IMR-90 (cell line): ENCODE measurements at regions not wholly inside any gene's neighbourhood (a gene's known extent, or its start where the extent isn't known, plus 50 kb on each side); places are given as distances from the start of the nearest gene placed in this dataset.

Source experiments
- ATAC-seq: fragments of 200-7000 bp; cut with Tn5 transposase; 2 replicates; pipeline ENCODE4 v1.9.1; 2020; ENCODE audit warnings: low read depth, mild to moderate bottlenecking, moderate library complexity
- BruUV-seq: library from RNA; stranded (reverse); fragments of 400-500 nt; replicated peaks from 2 replicates; lab custom pipeline; 2021; lab: Mats Ljungman, UMichigan
- CTCF ChIA-PET: fragments of 300-600 bp; formaldehyde crosslinking; extraction: SDS; loops from one replicate; lab custom pipeline; 2021; ENCODE audit warnings: antibody characterized with exemption; lab: Yijun Ruan, JAX
- POLR2A ChIA-PET: fragments of 300-600 bp; sonication (Branson Sonifier 250); formaldehyde crosslinking; loops from one replicate; lab custom pipeline; 2022; ENCODE audit warnings: antibody characterized with exemption; ENCODE audit not compliant: unreplicated experiment; lab: Charles Lee
- DNase-seq: peaks from one replicate; pipeline ENCODE4 v3.0.0; 2013
- H2AFZ ChIP-seq: replicated peaks from 2 replicates; pipeline ENCODE3; 2013; ENCODE audit warnings: low read length, mild to moderate bottlenecking; ENCODE audit not compliant: poor library complexity
- H2AK5ac ChIP-seq: 2 replicates; pipeline ENCODE4 v1.6.1; 2013; ENCODE audit warnings: low read depth, low read length, inconsistent platforms
- H2AK9ac ChIP-seq: replicated peaks from 2 replicates; pipeline ENCODE3; 2013; ENCODE audit warnings: mild to moderate bottlenecking, low read depth, low read length, moderate library complexity; ENCODE audit not compliant: poor library complexity
- H2BK120ac ChIP-seq: 2 replicates; pipeline ENCODE4 v1.6.1; 2013; ENCODE audit warnings: low read depth, low read length, inconsistent platforms
- H2BK15ac ChIP-seq: 3 replicates; pipeline ENCODE4 v1.6.1; 2013; ENCODE audit warnings: low read depth, low read length, inconsistent platforms
- H2BK20ac ChIP-seq: 2 replicates; pipeline ENCODE4 v1.6.1; 2013; ENCODE audit warnings: low read depth, mild to moderate bottlenecking, inconsistent platforms, low read length, moderate library complexity
- H2BK5ac ChIP-seq: 2 replicates; pipeline ENCODE4 v1.6.1; 2013; ENCODE audit warnings: mild to moderate bottlenecking, low read depth, low read length, inconsistent platforms; ENCODE audit not compliant: poor library complexity, severe bottlenecking
- H3K14ac ChIP-seq: replicated peaks from 2 replicates; pipeline ENCODE4 v1.6.1; 2013; ENCODE audit warnings: low read depth, low read length, inconsistent platforms
- H3K18ac ChIP-seq: 2 replicates; pipeline ENCODE4 v1.6.1; 2013; ENCODE audit warnings: low read depth, low read length, control low read depth
- H3K23ac ChIP-seq: 2 replicates; pipeline ENCODE4 v1.6.1; 2013; ENCODE audit warnings: low read depth, low read length, inconsistent platforms
- H3K27ac ChIP-seq: 2 replicates; pipeline ENCODE4 v1.5.1; 2013; ENCODE audit warnings: mild to moderate bottlenecking, control low read depth, low read length; ENCODE audit not compliant: insufficient read depth
- H3K27me3 ChIP-seq: 2 replicates; pipeline ENCODE4 v1.6.1; 2013; ENCODE audit warnings: low read length; ENCODE audit not compliant: control insufficient read depth, insufficient read depth
- H3K36me3 ChIP-seq: 2 replicates; pipeline ENCODE4 v1.6.1; 2013; ENCODE audit warnings: low read length, mixed read lengths; ENCODE audit not compliant: control insufficient read depth, insufficient read depth
- H3K4ac ChIP-seq: 2 replicates; pipeline ENCODE4 v1.6.1; 2013; ENCODE audit warnings: low read depth, low read length, inconsistent platforms
- H3K4me1 ChIP-seq: 2 replicates; pipeline ENCODE4 v1.6.1; 2013; ENCODE audit warnings: low read length, mixed read lengths; ENCODE audit not compliant: control insufficient read depth, insufficient read depth
- H3K4me2 ChIP-seq: 2 replicates; pipeline ENCODE4 v1.6.1; 2013; ENCODE audit warnings: low read depth, mild to moderate bottlenecking, control low read depth, low read length, moderate library complexity
- H3K4me3 ChIP-seq: 2 replicates; pipeline ENCODE4 v1.5.1; 2013; ENCODE audit warnings: low read depth, mild to moderate bottlenecking, control low read depth, low read length, moderate library complexity; ENCODE audit not compliant: insufficient read depth
- H3K56ac ChIP-seq: 2 replicates; pipeline ENCODE4 v1.6.1; 2013; ENCODE audit warnings: low read length, inconsistent platforms; ENCODE audit not compliant: insufficient read depth; ENCODE audit errors: extremely low read depth
- H3K79me1 ChIP-seq, 2 experiments: 2 replicates each; pipeline ENCODE4 v1.6.1; 2013; ENCODE audit warnings: low read length in 2 of 2, inconsistent platforms in 1 of 2, low read depth in 1 of 2
- H3K9ac ChIP-seq: 2 replicates; pipeline ENCODE4 v1.6.1; 2013; ENCODE audit warnings: low read depth, low read length, control low read depth
- H3K9me1 ChIP-seq: 2 replicates; pipeline ENCODE4 v1.6.1; 2013; ENCODE audit warnings: low read length, inconsistent platforms; ENCODE audit not compliant: insufficient read depth
- H3K9me3 ChIP-seq: 2 replicates; pipeline ENCODE4 v1.6.1; 2013; ENCODE audit warnings: low read length; ENCODE audit not compliant: control insufficient read depth, insufficient read depth
- H4K20me1 ChIP-seq: 2 replicates; pipeline ENCODE4 v1.6.1; 2013; ENCODE audit warnings: low read length, inconsistent platforms; ENCODE audit not compliant: insufficient read depth
- H4K5ac ChIP-seq: 2 replicates; pipeline ENCODE4 v1.6.1; 2013; ENCODE audit warnings: mild to moderate bottlenecking, low read depth, low read length, control low read depth
- H4K8ac ChIP-seq, 2 experiments: 2 replicates each; pipeline ENCODE4 v1.6.1; 2013; ENCODE audit warnings: low read depth in 2 of 2, low read length in 2 of 2, control low read depth in 1 of 2, inconsistent platforms in 1 of 2
- H4K91ac ChIP-seq: 2 replicates; pipeline ENCODE4 v1.6.1; 2013; ENCODE audit warnings: low read depth, low read length, inconsistent platforms; ENCODE audit not compliant: insufficient read depth
- NFE2L2 ChIP-seq: fragments of 150-350 bp; IDR thresholded peaks from 2 replicates; pipeline ENCODE4 v1.6.1; 2016; ENCODE audit warnings: low read depth, mild to moderate bottlenecking, low read length
- dilution Hi-C: fragments of 300-500 bp; cut with HindIII; formaldehyde crosslinking; loops from one replicate; pipeline ENCODE4 v1.14.3; 2018; ENCODE audit warnings: low sequenced_read_pairs; ENCODE audit not compliant: unreplicated experiment
- in situ Hi-C: fragments of 300-500 bp; cut with MboI; formaldehyde crosslinking; loops from 3 replicates; pipeline ENCODE4 v1.14.3; 2019; ENCODE audit warnings: low sequenced_read_pairs, inconsistent platforms, mixed read lengths
- intact Hi-C: fragments of 100-400 bp; cut with micrococcal nuclease; formaldehyde crosslinking; loops from 2 replicates; pipeline ENCODE4 v1.10.0; 2022

DNA sequence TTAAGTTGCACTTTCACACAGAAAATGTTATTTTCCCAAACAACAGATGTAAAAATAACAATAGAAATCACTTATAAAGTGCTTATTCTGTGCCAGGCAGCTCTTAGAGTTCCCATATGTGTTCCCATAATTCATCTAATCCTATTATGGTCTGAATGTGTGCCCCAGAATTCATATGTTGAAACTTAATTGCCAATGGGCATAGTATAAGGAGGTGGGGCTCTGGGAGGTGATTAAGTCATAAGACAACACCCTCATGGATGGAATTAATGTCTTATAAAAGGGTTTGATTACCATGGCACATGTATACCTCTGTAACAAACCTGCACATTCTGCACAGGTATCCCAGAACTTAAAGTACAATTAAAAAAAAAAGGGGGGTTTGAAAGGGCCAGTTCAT, 92.7 kb downstream of the FZD1 start:
- H2BK120ac ChIP-seq = no peak overlapping the region
- H3K4me3 ChIP-seq = no peak overlapping the region
- no peak overlapping the region for H2BK15ac ChIP-seq
- no peaks in the 10 kb centered on the region for H3K79me1 ChIP-seq
- no peak overlapping the region for H3K18ac ChIP-seq
- H2AK9ac ChIP-seq = no peak overlapping the region
- H4K20me1 ChIP-seq = no peaks in the 10 kb centered on the region
- DNase-seq (no peak), ATAC-seq (no peak)
- CTCF ChIA-PET = no interaction called here
- H3K9me3 ChIP-seq = no peaks in the 10 kb centered on the region
- no peak overlapping the region for H3K4ac ChIP-seq
- peaks cover 3% of the 10 kb centered on the region for H3K27me3 ChIP-seq
- no peak overlapping the region for H4K5ac ChIP-seq
- H3K36me3 ChIP-seq = no peaks in the 10 kb centered on the region
- no peak overlapping the region for H2AFZ ChIP-seq
- no peak overlapping the region for H3K9ac ChIP-seq
- no peak overlapping the region for H3K56ac ChIP-seq
- dilution Hi-C loops = no loop called here
- in situ Hi-C loops = no loop called here
- no peak overlapping the region for H3K27ac ChIP-seq
- H2BK5ac ChIP-seq = no peak overlapping the region
- H4K8ac ChIP-seq = no peak overlapping the region
- H4K91ac ChIP-seq = no peak overlapping the region
- H2BK20ac ChIP-seq = no peak overlapping the region
- intact Hi-C loops = no loop called here
- no peak overlapping the region for H3K23ac ChIP-seq
- H3K9me1 ChIP-seq = no peaks in the 10 kb centered on the region
- H3K4me1 ChIP-seq = no peaks in the 10 kb centered on the region
- TF ChIP-seq NFE2L2 = no peak
- no peak overlapping the region for H3K14ac ChIP-seq
- no peak overlapping the region for H3K4me2 ChIP-seq
- BruUV-seq = no TSS peak
- POLR2A ChIA-PET = no interaction called here
- H2AK5ac ChIP-seq = no peak overlapping the region
